ENCODE measurements at regions not wholly inside any gene's neighbourhood (a gene's known extent, or its start where the extent isn't known, plus 50 kb on each side); places are given as distances from the start of the nearest gene placed in this dataset.

DNA sequence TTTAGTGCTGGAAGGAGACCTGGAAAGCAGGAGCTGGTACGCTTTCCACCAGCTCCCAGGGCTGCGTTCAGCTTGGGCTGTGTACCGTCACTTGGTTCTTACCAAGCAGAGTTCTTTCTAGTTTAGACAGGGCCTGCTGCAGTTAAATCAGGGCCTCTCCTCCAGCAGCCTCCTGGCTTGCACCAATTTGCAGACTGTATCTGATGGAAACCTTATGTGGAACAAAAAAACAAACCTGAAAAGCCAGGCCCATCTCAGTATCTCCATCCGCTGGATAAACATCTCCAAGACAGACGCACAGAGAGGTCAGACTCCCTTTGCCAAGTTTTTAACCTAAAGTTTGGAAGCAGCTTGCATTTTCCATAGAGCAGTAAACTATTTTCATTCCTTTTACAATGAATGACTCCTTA, 288.6 kb upstream of the SORL1-AS1 start:
- DNase-seq (ENCODE audit: low read depth): no peak

GRCh38 chr11:121740902-121741301, 288.1 kb upstream of the SORL1-AS1 start:
- DNase-seq (ENCODE audit: low read depth): no peak

GRCh38 chr11:121733858-121734257, 281.1 kb upstream of the SORL1-AS1 start:
- no peak for DNase-seq (ENCODE audit: low read depth)

DNA sequence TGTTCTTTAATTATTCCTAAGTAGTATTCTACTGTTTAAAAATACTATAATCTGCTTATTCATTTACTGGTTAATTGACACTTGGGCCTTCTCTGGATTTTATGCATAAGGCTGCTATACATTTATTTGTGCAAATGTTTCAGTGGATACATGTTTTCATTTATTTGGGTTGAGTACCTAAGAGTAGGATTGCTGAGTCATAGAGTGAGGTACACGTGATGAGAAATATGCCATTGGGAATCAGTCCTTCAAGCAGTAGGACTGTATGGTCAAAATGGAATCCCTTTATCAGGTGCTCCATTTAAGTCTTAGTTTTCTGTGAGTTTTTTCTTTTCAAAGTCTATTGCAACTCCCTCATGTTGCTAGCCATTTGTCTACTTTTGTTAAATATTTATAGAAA, 275.2 kb upstream of the SORL1-AS1 start:
- no peak for DNase-seq (ENCODE audit: low read depth)

- no peak for DNase-seq (ENCODE audit: low read depth)
Measured at GRCh38 chr11:121723246-121723741, 270.5 kb upstream of the SORL1-AS1 start.

DNA sequence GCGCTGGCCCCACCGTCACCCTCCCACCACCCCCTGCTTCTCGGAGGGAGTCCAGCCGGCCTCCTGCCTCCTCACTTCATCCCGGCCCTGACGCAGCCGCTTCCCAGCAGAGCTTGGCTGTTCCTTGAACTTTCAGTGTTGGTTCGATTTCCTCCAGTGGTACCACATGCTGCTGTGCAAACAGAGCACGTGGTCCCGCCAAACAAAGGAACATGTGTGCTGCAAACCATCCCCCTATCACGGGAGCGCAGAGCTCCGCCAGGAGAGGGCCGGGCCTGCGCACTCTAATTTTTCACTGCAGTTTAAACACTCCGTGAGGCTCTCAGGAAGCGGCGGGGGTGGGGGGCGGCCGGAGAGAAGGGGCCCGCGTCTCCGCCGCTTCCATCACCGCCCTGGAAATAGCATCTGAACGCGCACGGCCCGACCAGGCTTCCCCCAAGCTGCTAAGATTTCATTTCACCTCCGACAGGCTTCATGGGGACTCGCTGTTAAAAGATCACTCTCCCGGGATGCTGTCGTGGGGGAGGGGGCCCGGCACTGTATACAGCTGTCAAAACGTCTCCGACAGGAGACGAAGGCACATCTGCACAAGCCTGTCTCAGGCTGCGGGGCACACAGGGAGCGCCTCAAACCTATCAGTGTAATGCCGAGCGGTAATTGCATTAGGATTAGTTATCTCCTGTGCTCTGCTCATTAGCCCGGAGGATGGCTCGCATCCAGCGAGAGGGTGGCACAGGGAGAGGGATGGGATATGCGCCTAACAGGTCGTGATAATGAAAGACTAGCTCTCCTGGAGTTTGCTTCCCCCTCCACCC, 269.9 kb upstream of the SORL1-AS1 start:
- peak; percentile 78 for DNase-seq (ENCODE audit: low read depth)

- no peak for DNase-seq (ENCODE audit: low read depth)
Measured at GRCh38 chr11:121721961-121722360, 269.2 kb upstream of the SORL1-AS1 start.

- DNase-seq (ENCODE audit: low read depth): no peak
Measured at GRCh38 chr11:121721448-121721847, 268.7 kb upstream of the SORL1-AS1 start.

DNA sequence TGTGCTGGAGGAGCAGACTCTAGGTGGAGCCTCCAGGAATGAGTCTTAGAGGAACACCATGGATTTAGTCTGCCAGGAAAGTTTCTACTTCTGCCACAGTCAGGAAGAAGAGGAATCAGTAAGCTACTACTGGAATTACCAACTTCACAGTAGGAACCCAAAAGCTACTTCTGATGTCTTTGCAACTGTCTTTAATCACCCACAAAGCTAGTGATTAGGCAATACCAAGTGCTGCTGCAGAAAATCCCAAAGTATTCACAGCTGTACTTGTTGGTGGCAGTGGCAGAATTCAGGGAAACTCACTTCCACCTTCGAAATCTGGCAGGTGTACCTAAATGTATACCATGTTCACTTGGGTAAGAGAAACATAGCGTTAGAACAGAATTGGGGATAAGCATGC, 264.5 kb upstream of the SORL1-AS1 start:
- DNase-seq (ENCODE audit: low read depth): no peak

DNA sequence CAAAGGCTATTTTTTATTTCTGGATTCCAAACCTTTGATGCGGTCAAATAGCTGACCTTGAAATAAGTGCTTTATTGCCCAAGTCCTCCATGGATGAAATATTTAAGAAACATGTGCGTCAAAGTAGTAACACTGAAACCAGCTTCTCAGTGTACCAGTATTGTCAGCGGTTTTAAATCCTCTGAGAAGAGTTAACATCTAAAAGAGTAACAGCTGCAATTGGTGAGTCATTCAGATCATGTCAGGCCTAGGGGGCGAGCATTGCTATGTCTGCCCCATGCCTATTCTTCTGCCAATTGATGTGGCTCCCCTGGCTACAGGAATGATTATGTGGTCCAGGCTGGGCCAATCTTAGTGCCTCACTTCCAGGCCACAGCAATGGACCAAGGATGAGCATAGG, 263.3 kb upstream of the SORL1-AS1 start:
- DNase-seq (ENCODE audit: low read depth): no peak

DNA sequence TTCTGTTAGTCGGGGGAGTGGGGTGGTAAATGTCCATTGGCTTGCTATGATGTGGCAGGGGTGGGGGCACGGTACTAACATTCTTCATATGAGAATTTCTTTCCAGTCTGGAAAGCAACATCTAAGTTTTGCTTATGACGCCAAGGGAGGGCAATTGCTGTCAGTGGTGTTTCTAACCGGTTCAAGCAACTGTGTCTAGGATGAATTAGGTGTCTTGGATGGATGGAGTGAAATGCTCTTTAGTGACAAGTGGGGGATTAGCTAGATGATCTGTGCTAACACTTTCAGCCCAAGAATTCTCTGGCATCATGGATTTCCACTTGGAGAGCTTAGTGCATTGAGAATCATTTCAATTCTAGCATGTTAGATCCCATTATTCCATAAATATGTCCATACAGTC, 262.6 kb upstream of the SORL1-AS1 start:
- DNase-seq (ENCODE audit: low read depth): no peak

GRCh38 chr11:121714351-121714750, 261.6 kb upstream of the SORL1-AS1 start:
- DNase-seq (ENCODE audit: low read depth): no peak

DNA sequence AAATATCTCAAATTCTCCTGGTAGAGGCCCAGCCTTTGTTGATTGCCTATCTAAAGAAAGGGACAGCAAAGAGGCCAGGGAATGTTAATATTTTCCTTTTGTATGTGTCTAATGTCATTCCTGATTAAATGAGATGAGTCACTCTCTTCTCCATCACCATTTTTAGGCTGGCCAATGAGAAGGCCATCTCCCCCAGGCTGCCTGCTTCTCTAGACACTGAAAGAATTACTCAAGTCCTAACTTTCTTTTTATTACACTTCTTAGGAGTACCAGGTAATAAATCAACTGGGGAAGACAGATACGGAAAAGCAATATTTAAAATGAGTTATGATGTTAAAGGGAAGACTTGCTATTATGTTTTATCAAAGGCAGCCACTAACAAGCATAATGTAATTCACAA, 259.2 kb upstream of the SORL1-AS1 start:
- no peak for DNase-seq (ENCODE audit: low read depth)

DNA sequence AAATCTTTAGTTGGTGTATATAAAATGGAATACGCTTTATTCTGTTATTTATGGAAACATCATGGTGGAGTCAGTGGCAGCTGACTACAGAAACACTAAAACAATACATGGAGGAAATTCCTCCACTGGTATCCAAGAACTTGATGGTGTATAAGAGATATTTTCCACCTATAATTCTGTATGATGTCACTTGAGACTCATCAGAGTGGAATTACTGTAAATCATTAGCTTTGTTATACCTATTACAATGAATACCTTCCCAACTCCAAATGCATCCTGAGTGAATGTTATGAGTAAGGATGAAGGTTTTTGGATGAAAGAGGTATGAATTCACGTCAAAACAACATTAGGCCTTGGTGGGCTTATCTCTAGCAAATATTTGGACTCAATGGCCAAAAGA, 258.5 kb upstream of the SORL1-AS1 start:
- DNase-seq (ENCODE audit: low read depth): no peak

- DNase-seq (ENCODE audit: low read depth): no peak
Measured at GRCh38 chr11:121706884-121707420, 254.2 kb upstream of the SORL1-AS1 start.

GRCh38 chr11:121703201-121703600, 250.4 kb upstream of the SORL1-AS1 start:
- no peak for DNase-seq (ENCODE audit: low read depth)

- DNase-seq (ENCODE audit: low read depth): no peak
Measured at GRCh38 chr11:121700968-121701367, 248.2 kb upstream of the SORL1-AS1 start.

DNA sequence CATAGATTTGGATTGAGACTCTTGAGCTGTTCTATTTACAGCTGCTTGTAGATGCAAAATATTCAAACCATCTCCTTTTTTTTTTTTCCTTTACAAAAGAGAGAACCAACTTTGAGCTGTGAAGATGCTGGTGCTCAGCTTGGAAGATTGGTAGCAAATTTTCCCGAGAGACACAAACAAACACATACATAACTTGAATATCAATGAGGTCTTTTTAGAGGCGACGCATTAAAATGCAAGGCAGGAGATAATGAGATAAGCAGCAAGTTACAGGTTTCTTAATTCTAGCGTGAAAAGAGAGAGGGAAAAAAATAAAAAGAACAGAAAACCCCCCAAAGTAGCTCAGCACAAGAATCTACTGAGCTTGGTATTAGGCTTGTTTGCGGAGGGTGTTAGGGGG, 247.0 kb upstream of the SORL1-AS1 start:
- DNase-seq (ENCODE audit: low read depth): no peak

DNA sequence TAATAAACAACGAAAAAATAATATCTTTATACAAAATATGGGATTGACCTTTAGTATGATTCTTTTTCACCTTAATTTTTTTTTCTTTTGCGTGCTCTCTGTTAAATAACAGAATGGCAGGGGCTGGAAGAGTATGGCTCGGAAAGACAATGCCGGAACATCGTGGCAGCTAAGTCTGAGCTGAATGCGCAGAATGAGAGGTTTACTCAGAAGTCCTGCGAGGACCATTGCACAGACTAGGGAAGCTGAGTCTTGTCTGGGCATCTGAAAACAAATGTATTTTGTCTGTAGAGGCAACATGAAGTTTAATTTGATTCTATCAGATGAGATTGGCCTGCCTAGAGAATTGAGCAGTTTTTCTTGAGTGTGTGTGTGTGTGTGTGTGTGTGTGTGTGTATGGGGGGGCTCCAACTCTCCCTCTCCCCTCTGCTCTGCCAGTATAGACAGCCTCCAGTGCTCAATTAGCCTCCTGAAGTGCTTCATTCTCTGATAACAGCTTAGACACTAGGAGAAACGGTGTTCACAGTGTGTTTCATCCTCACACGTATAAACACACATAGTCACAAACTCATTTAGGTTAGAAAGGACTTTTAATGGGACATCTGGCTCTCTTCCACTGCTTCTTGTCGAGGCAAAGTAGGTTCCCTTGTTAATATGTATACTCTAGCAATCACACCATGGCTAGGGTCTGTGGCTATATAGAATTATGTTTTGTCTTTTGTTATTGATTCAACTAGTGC, 244.3 kb upstream of the SORL1-AS1 start:
- no peak for DNase-seq (ENCODE audit: low read depth)

DNA sequence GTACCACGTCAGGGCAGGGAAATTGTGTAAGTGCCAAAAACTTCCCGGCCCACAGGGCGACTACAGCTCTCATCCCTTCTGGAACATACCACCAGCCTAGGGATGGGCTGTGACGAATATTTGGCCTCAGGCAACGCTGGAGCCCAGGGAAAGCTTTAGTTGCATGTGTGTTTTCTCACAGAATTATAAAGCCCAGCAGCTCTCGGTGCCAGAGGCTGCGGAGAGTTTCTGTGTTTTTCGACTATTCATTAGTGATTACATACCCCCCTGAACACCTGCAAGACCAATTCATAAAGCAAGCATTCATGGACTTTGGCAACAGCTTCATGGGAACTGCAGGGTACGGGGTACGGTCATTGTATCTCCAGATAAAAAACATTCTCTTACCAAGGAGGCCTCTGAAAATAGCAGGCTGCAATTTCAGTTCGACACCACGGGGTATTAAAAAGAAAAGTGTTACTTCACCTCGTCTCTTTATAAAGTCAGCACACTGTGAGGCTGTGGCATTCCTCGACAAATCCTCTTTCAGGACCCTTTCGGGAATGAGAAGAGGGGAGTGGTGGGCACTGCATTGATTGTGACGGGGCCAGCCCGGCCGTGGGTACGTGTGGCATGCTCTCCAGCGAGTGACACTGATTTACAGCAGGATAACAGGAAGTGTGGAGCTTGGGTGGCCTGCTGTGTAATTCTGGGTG, 243.6 kb upstream of the SORL1-AS1 start:
- no peak for DNase-seq (ENCODE audit: low read depth)

- no peak for DNase-seq (ENCODE audit: low read depth)
Measured at GRCh38 chr11:121692236-121692635, 239.5 kb upstream of the SORL1-AS1 start.
